ENCODE measurements at regions not wholly inside any gene's neighbourhood (a gene's known extent, or its start where the extent isn't known, plus 50 kb on each side); places are given as distances from the start of the nearest gene placed in this dataset.
"Not testable (repeated sequence)": the region's sequence is repeated elsewhere in the genome, so short reads cannot be mapped to it uniquely, and the experiment has no call there.

GRCh38 chr2:194867328-194867727 lies 789.7 kb upstream of the SLC39A10 start:
- no peaks in the 10 kb centered on the region for H3K36me3 Mint-ChIP-seq (ENCODE audit: low read depth)
- H3K27ac Mint-ChIP-seq: no peak overlapping the region

GRCh38 chr2:194854941-194855340 lies 802.1 kb upstream of the SLC39A10 start:
- TF ChIP-seq CTCF (IDR thresholded peaks at IDR 0.05; ENCODE audit: unreplicated experiment in 3 of 3): no peak
- H3K9me3 Mint-ChIP-seq: peaks cover 7% of the 10 kb centered on the region
- H3K27ac Mint-ChIP-seq: no peak overlapping the region
- H3K4me1 Mint-ChIP-seq: no peaks in the 10 kb centered on the region
- H3K27me3 Mint-ChIP-seq (ENCODE audit: low read depth): no peaks in the 10 kb centered on the region
- no peak overlapping the region for H3K4me3 Mint-ChIP-seq
- no peaks in the 10 kb centered on the region for H3K36me3 Mint-ChIP-seq (ENCODE audit: low read depth)

More at GRCh38 chr2:194867328-194867727, 789.7 kb upstream of the SLC39A10 start:
- Mint-ChIP-seq H3K27me3 (ENCODE audit: low read depth) (no peaks in the 10 kb centered on the region), H3K9me3 (no peaks in the 10 kb centered on the region), H3K4me3 (no peak overlapping the region), H3K4me1 (no peaks in the 10 kb centered on the region)
- peak; percentile 40 to 59 (median 55) for TF ChIP-seq CTCF (IDR thresholded peaks at IDR 0.05; ENCODE audit: unreplicated experiment in 3 of 3)

- H3K4me3 Mint-ChIP-seq: no peak overlapping the region
- no peak for TF ChIP-seq CTCF (IDR thresholded peaks at IDR 0.05; ENCODE audit: unreplicated experiment in 3 of 3)
Observed at GRCh38 chr2:194842871-194843270, 814.2 kb upstream of the SLC39A10 start.

GRCh38 chr2:194834371-194834770 lies 822.7 kb upstream of the SLC39A10 start:
- not testable (repeated sequence) for H3K27me3 Mint-ChIP-seq (ENCODE audit: low read depth); H3K9me3 Mint-ChIP-seq; H3K4me3 Mint-ChIP-seq; H3K4me1 Mint-ChIP-seq; H3K36me3 Mint-ChIP-seq (ENCODE audit: low read depth); H3K27ac Mint-ChIP-seq

More at GRCh38 chr2:194842871-194843270, 814.2 kb upstream of the SLC39A10 start:
- Mint-ChIP-seq H3K27me3 (ENCODE audit: low read depth) (no peaks in the 10 kb centered on the region), H3K9me3 (peaks cover 7% of the 10 kb centered on the region), H3K36me3 (ENCODE audit: low read depth) (no peaks in the 10 kb centered on the region), H3K27ac (no peak overlapping the region), H3K4me1 (no peaks in the 10 kb centered on the region)

- Mint-ChIP-seq H3K27me3 (ENCODE audit: low read depth) (no peaks in the 10 kb centered on the region), H3K36me3 (ENCODE audit: low read depth) (no peaks in the 10 kb centered on the region), H3K4me1 (no peaks in the 10 kb centered on the region), H3K27ac (no peak overlapping the region), H3K9me3 (no peaks in the 10 kb centered on the region), H3K4me3 (no peak overlapping the region)
- no peak for TF ChIP-seq CTCF (IDR thresholded peaks at IDR 0.05; ENCODE audit: unreplicated experiment in 3 of 3)
Observed at GRCh38 chr2:194826241-194826640, 830.8 kb upstream of the SLC39A10 start.

- Mint-ChIP-seq H3K9me3 (no peaks in the 10 kb centered on the region), H3K36me3 (ENCODE audit: low read depth) (no peaks in the 10 kb centered on the region), H3K4me3 (no peak overlapping the region), H3K27ac (no peak overlapping the region), H3K4me1 (no peaks in the 10 kb centered on the region), H3K27me3 (ENCODE audit: low read depth) (no peaks in the 10 kb centered on the region)
- no peak for TF ChIP-seq CTCF (IDR thresholded peaks at IDR 0.05; ENCODE audit: unreplicated experiment in 3 of 3)
Observed at GRCh38 chr2:194824450-194824849, 832.6 kb upstream of the SLC39A10 start.
